GM18861 (cell line): ENCODE measurements at regions not wholly inside any gene's neighbourhood (a gene's known extent, or its start where the extent isn't known, plus 50 kb on each side); places are given as distances from the start of the nearest gene placed in this dataset.
"Not testable (repeated sequence)": the region's sequence is repeated elsewhere in the genome, so short reads cannot be mapped to it uniquely, and the experiment has no call there.

Experiments used
- ATAC-seq: cut with Tn5 transposase; IDR thresholded peaks from one replicate; pipeline ENCODE4 v1.9.1; 2021; ENCODE audit not compliant: unreplicated experiment

GRCh38 chr6:71197267-71197666, 91.3 kb upstream of the OGFRL1 start:
- no peak for ATAC-seq

DNA sequence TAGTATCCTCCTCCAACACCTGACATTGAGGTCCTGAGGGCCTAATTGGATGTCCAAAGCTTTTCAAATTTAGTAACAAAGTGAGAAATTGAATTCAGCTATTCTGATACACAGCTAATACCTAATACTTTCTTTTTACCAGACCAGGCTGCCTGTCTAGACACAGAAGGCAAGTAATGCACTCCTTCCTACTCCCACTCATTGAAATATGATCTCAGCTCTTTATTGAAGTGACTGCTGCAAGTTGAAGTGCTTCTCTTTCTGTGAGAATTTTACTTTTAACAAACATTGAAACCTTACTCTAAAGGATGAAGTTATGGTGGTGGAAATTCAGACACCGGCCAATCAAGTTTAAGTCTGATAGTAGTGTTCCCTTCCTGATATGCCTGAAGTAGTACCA, 90.8 kb upstream of the OGFRL1 start:
- ATAC-seq: no peak

DNA sequence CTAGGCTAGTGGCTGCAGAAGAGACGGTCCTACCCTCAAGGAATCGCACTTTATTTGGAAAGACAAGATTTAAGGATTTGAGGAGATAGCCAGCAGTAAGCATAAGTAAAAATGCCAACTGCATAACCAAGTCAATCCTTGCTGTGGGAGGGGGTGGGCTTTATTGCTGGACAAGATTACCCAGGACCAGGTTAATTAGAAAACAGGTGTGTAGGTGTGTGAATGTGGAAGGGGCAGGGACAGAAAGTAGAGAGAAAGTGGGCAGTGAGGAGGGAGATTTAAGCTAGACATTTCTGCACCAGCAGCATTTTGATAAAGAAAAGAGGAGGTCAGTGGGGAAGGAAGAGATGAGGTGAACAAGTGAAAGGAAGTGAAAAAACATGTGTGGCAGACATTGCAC, 89.7 kb upstream of the OGFRL1 start:
- no peak for ATAC-seq

DNA sequence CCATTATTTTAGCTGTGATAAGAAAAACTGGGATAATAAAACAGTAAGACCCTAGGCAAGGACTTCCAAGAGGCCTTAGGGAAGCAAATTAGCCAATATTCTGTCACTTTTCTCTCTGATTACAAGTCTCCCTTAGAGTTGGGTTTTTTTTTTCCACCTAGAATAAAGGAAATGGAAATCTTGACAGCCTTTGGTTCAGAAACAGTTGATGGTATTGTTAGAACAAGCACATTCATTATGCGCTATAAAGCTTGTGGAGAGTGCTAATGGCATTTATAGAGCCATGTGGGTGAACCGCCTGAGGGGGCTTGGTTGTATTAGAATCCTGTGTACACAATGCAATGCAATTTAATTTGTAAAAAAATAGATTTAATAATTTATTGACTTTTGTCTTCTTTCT, 88.9 kb upstream of the OGFRL1 start:
- no peak for ATAC-seq

DNA sequence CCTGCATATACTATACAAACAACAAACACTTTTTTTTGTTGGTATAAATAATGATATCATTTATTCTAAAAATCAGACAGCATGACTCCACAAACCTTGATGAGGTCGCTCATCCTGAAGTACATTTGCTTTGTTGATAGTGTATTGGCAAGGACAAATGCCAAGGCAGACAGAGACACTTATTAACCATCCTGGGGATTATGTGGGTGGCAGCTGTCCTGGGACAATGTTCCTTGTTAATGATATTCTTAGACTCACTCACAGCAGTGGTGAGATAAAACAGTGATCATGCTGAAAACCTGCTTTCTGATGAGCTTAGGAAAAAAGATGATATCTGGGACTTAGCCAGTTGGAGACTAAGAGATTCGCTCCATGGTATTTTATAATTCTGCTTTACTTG, 85.4 kb upstream of the OGFRL1 start:
- no peak for ATAC-seq

DNA sequence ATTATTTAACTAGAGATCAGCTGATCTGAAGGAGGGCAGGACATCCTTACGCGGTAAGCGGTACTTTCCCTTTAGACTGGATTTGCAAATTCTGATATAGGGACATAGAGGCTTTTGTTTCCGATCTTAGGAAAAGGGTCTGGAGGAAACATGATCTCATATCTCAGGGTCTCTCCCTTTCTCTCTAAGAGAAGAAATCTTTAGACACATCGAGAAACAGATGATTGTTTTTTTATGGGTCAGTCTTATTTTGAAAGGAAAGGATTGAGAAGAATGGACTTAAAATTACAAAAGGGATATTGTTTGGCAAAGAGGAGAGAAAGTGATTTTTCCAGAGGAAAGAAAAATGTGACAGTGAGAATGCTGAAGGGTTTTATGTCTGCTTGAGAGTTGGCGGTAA, 83.9 kb upstream of the OGFRL1 start:
- ATAC-seq: no peak

- no peak for ATAC-seq
Observed at GRCh38 chr6:71205336-71205956, 83.2 kb upstream of the OGFRL1 start.

DNA sequence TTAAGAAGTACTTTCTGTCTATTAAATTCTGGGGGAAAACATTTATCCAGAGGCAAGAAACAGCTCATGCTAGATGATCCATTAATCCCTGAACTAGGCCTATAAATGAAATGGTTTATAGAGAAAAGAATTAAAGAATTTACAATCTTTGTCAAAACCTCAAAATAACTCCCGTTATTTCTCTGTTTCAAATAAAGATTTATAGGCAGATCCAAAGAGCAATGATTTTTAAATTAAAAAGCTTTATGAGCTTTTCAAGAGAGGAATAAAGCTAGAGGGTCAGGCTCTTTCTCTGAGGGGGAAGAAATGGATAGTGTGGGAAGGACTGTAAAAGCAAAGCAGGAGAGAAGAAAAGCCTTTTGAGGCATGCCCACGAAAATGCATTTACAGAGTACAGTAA, 82.5 kb upstream of the OGFRL1 start:
- no peak for ATAC-seq

DNA sequence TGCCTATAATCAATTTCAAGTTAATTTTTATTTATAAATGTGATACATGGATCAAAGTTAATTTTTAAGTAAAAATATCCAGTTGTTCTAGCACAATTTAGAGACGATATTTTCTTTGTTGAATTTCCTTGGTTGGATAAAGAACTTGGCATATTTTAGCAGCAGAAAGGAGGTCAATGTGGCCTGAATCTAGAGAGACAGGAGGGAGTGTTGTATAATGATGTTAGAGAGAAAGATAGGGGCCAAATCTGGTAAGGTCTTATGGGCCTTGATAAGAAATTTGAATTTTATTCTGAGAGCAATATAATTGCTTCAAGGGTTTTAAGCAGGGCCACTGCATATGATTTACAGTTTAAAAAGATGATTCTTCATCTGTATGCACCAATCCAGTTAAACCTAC, 79.4 kb upstream of the OGFRL1 start:
- ATAC-seq: no peak

GRCh38 chr6:71209626-71210025, 79.0 kb upstream of the OGFRL1 start:
- no peak for ATAC-seq

GRCh38 chr6:71211799-71212198, 76.8 kb upstream of the OGFRL1 start:
- no peak for ATAC-seq

DNA sequence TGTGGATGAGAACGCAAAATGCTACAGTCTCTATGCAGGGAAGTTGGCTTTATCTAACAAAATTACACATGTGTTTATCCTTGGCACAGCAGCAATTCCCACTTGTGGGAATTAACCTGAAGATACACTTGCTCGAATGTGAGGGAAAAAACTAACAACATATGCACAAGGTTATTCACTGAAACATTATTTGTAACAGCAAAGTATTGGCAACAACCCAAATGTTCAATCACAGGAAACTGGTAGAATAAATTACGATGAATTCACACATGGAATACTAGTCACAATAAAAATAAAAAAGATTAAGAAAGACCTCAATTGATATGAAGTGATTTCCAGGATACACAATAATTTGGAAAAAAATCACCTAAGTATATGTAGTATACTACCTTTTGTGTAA, 68.1 kb upstream of the OGFRL1 start:
- ATAC-seq: no peak

DNA sequence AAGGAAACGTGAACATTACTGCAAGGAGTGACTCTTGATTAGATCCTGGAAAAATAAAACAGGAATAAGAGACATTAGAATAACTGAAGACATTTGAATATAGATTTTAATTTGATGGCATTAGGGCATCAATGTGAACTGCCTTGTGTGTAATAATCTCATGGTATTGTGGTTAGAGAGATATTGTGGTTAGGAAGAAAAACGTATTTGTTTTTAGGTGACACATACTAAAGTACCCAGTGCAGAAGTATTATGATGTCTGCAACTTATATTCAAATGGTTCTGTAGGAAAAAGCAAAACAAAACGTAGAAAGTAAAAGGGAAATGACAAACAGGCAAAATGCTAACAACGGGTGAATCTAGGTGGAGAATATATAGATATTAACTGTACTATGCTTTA, 65.9 kb upstream of the OGFRL1 start:
- no peak for ATAC-seq

DNA sequence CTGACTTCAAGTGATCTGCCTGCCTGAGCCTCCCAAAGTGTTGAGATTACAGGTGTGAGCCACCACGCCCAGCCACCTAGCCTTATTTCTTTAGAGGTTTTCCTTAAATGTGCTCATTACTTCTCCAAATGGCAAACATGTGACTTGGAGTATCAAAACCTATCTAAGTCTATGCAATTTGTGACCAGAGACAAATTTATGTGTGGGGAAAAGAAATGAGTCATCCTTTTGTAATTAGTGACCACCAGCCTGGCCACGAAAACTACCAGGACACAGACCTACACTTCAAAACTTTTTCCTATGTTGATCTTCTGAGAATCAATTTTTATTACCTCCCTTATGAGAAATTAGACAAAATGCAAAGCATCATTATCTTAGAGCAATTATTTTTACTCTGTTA, 64.6 kb upstream of the OGFRL1 start:
- ATAC-seq: no peak

DNA sequence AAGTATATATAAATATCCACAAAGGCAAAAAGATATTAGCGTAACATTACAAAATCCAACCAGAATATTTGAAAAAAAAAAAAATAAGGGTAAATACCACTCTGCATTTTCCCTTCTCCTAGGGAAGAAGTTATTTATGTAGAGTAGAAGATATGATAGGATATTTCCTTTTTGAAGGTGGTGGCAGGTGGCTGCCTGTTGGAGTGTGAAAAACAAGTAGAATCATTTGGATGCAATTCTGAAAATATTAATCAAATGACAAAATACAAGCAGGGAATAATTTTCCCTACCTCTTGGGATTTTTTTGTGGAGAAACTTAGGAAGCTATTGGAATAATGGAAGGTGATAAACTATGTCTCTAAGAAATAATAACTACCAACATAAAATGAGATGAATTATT, 62.5 kb upstream of the OGFRL1 start:
- no peak for ATAC-seq

- no peak for ATAC-seq
Observed at GRCh38 chr6:71228461-71229041, 60.1 kb upstream of the OGFRL1 start.

DNA sequence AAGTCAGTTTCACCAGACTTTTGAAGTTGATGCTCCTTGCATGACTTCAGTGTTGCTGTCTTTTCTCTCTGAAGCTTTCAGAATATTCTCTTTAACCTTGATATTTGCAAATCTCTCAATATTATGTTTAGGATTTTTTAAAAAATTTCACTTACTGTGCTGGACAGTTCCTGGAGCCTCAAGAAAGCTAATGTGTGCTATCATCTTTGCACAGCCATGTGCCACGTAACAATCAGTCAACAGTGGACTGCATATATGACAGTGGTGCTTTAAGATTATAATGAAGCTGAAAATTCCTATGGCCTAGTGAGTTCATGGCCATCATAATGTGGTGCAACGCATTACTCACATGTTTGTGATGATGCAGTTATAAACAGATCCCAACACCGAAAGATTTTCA, 59.1 kb upstream of the OGFRL1 start:
- ATAC-seq: no peak

DNA sequence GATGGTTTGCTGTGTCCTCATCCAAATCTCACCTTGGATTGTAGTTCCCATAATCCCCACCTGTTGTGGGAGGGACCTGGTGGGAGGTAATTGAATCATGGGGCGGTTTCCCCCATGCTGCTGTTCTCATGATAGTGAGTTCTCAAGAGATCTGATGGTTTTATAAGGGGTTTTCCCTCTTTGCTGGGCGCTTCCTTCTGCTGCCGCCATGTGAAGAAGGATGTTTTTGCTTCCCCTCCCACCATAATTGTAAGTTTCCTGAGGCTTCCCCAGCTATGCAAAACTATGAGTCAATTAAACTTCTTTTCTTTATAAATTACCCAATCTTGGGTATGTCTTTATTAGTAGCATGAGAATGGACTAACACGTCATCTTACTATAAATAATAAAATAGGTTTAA, 55.7 kb upstream of the OGFRL1 start:
- ATAC-seq: not testable (repeated sequence)

GRCh38 chr6:71236926-71237434, 51.6 kb upstream of the OGFRL1 start:
- ATAC-seq: no peak

DNA sequence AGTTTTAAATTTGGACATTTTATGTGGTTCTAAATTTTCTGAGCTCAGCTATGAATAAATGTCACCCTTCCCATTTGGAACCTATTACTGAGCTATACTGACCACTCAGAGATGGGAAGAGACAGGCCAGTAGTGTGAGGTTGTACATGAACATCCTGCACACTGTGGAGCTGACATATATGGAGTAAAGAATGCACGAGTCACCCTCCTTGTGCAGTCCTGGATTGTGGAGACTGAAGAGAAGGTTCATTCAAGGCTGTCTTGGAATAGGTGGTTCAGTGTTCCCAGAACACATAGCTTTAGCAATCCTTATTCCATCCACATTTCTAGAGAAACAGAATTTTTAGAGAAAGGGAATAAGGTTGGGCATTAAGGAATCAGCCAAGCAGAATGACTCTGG, 50.3 kb upstream of the OGFRL1 start:
- no peak for ATAC-seq
